HCT116 (cell line): ENCODE measurements at regions not wholly inside any gene's neighbourhood (a gene's known extent, or its start where the extent isn't known, plus 50 kb on each side); places are given as distances from the start of the nearest gene placed in this dataset.

Experiments used
- ATF3 ChIP-seq: IDR thresholded peaks from 2 replicates; pipeline ENCODE4 v1.6.1; 2012
- CTCF ChIP-seq, 3 experiments: fragments of 200-600 bp in 1 of 3; sonication (generic) in 1 of 3; IDR thresholded peaks in 2 of 3; conservative IDR thresholded peaks in 1 of 3; 2 replicates each; pipeline ENCODE4 v1.5.1; 2012 to 2017; ENCODE audit warnings: low read depth in 2 of 3, low read length in 2 of 3, antibody characterized with exemption in 1 of 3, borderline replicate concordance in 1 of 3, control low read depth in 1 of 3, mild to moderate bottlenecking in 1 of 3, mixed read lengths in 1 of 3, mixed run types in 1 of 3, moderate library complexity in 1 of 3; ENCODE audit not compliant: insufficient read depth in 1 of 3
- EZH2 ChIP-seq: fragments of 200-600 bp; sonication (generic); IDR thresholded peaks from 2 replicates; pipeline ENCODE4 v1.6.1; 2017; ENCODE audit warnings: antibody characterized with exemption, mixed run types
- EZH2phosphoT487 ChIP-seq: fragments of 200-600 bp; IDR thresholded peaks from 2 replicates; pipeline ENCODE4 v1.6.1; 2018; ENCODE audit warnings: antibody characterized with exemption, borderline replicate concordance
- POLR2A ChIP-seq: IDR thresholded peaks from 2 replicates; pipeline ENCODE4 v1.7.0; 2011; ENCODE audit warnings: borderline replicate concordance; ENCODE audit not compliant: insufficient read depth, insufficient read length; ENCODE audit errors: extremely low read depth
- POLR2AphosphoS5 ChIP-seq: IDR thresholded peaks from 2 replicates; pipeline ENCODE4 v1.6.1; 2011; ENCODE audit warnings: mild to moderate bottlenecking, low read depth, low read length, moderate library complexity
- REST ChIP-seq: IDR thresholded peaks from 2 replicates; pipeline ENCODE4 v1.6.1; 2012; ENCODE audit warnings: low read depth
- YY1 ChIP-seq: IDR thresholded peaks from 2 replicates; pipeline ENCODE4 v1.6.1; 2011; ENCODE audit warnings: low read length, low read depth, moderate library complexity, mild to moderate bottlenecking; ENCODE audit not compliant: insufficient replicate concordance; ENCODE audit errors: extremely low read depth
- ZNF274 ChIP-seq: fragments of 200-500 bp; sonication (Bioruptor generic); IDR thresholded peaks from 2 replicates; pipeline ENCODE4 v1.6.1; 2014; ENCODE audit warnings: mild to moderate bottlenecking, low read depth, low read length, inconsistent platforms

- no peak for TF ChIP-seq CTCF (IDR thresholded peaks at IDR 0.05 in 2 of 3, conservative IDR thresholded peaks at IDR 0.05 in 1 of 3; ENCODE audit: borderline replicate concordance in 1 of 3, insufficient read depth in 1 of 3, low read depth in 2 of 3, low read length in 2 of 3)
- TF ChIP-seq ATF3, result no peak
- no peak for TF ChIP-seq REST
- no peak for TF ChIP-seq YY1
- no peak for TF ChIP-seq POLR2A
- TF ChIP-seq ZNF274, result no peak
- no peak for TF ChIP-seq EZH2
- no peak for TF ChIP-seq POLR2AphosphoS5
- TF ChIP-seq EZH2phosphoT487, result no peak
Measured at GRCh38 chr5:72622170-72622760, 115.1 kb upstream of the ZNF366 start.
